ENCODE measurements at regions not wholly inside any gene's neighbourhood (a gene's known extent, or its start where the extent isn't known, plus 50 kb on each side); places are given as distances from the start of the nearest gene placed in this dataset.

- DNase-seq = peak; percentile 25
- no peaks in the 10 kb centered on the region for H3K27me3 Mint-ChIP-seq (ENCODE audit: unreplicated experiment)
- H3K27ac Mint-ChIP-seq (ENCODE audit: unreplicated experiment) = peak overlapping the region; percentile 82
- H3K9me3 Mint-ChIP-seq (ENCODE audit: unreplicated experiment) = peaks cover 2% of the 10 kb centered on the region
- H3K4me3 Mint-ChIP-seq (ENCODE audit: unreplicated experiment) = peak overlapping the region; percentile 53
- no peak for TF ChIP-seq CTCF (IDR thresholded peaks at IDR 0.05; ENCODE audit: partially characterized antibody, unreplicated experiment)
- peaks cover 4% of the 10 kb centered on the region for H3K36me3 Mint-ChIP-seq (ENCODE audit: unreplicated experiment)
- peaks cover 22% of the 10 kb centered on the region for H3K4me1 Mint-ChIP-seq (ENCODE audit: low read depth, unreplicated experiment)
Observed at GRCh38 chr6:168949981-168950857, 303.4 kb downstream of the THBS2 start.

- no peak for DNase-seq
- Mint-ChIP-seq H3K27ac (ENCODE audit: unreplicated experiment) (no peak overlapping the region), H3K4me1 (ENCODE audit: low read depth, unreplicated experiment) (peaks cover 22% of the 10 kb centered on the region), H3K4me3 (ENCODE audit: unreplicated experiment) (no peak overlapping the region), H3K9me3 (ENCODE audit: unreplicated experiment) (peaks cover 2% of the 10 kb centered on the region), H3K27me3 (ENCODE audit: unreplicated experiment) (no peaks in the 10 kb centered on the region), H3K36me3 (ENCODE audit: unreplicated experiment) (peaks cover 4% of the 10 kb centered on the region)
- TF ChIP-seq CTCF (IDR thresholded peaks at IDR 0.05; ENCODE audit: partially characterized antibody, unreplicated experiment) = no peak
Observed at GRCh38 chr6:168948990-168949531, 304.6 kb downstream of the THBS2 start.

GRCh38 chr6:168948002-168948401, 305.6 kb downstream of the THBS2 start:
- Mint-ChIP-seq H3K4me3 (ENCODE audit: unreplicated experiment) (no peak overlapping the region), H3K27ac (ENCODE audit: unreplicated experiment) (no peak overlapping the region), H3K27me3 (ENCODE audit: unreplicated experiment) (no peaks in the 10 kb centered on the region), H3K4me1 (ENCODE audit: low read depth, unreplicated experiment) (peaks cover 17% of the 10 kb centered on the region), H3K36me3 (ENCODE audit: unreplicated experiment) (peaks cover 4% of the 10 kb centered on the region), H3K9me3 (ENCODE audit: unreplicated experiment) (peaks cover 2% of the 10 kb centered on the region)
- no peak for DNase-seq
- TF ChIP-seq CTCF (IDR thresholded peaks at IDR 0.05; ENCODE audit: partially characterized antibody, unreplicated experiment) = no peak

- DNase-seq = no peak
- Mint-ChIP-seq H3K27me3 (ENCODE audit: unreplicated experiment) (peaks cover 4% of the 10 kb centered on the region), H3K36me3 (ENCODE audit: unreplicated experiment) (no peaks in the 10 kb centered on the region), H3K27ac (ENCODE audit: unreplicated experiment) (no peak overlapping the region), H3K4me3 (ENCODE audit: unreplicated experiment) (no peak overlapping the region), H3K9me3 (ENCODE audit: unreplicated experiment) (peaks cover 2% of the 10 kb centered on the region), H3K4me1 (ENCODE audit: low read depth, unreplicated experiment) (peaks cover 3% of the 10 kb centered on the region)
- no peak for TF ChIP-seq CTCF (IDR thresholded peaks at IDR 0.05; ENCODE audit: partially characterized antibody, unreplicated experiment)
Observed at GRCh38 chr6:168943231-168943905, 310.3 kb downstream of the THBS2 start.
